ENCODE measurements at regions not wholly inside any gene's neighbourhood (a gene's known extent, or its start where the extent isn't known, plus 50 kb on each side); places are given as distances from the start of the nearest gene placed in this dataset.
"Not testable (repeated sequence)": the region's sequence is repeated elsewhere in the genome, so short reads cannot be mapped to it uniquely, and the experiment has no call there.

GRCh38 chr3:177804646-177805045 is 607.4 kb upstream of the TBL1XR1 start:
- no peak for DNase-seq

- DNase-seq, result no peak
Observed at GRCh38 chr3:177807150-177807875, 610.0 kb upstream of the TBL1XR1 start.

GRCh38 chr3:177808928-177809478 is 611.7 kb upstream of the TBL1XR1 start:
- not testable (repeated sequence) for DNase-seq

DNA sequence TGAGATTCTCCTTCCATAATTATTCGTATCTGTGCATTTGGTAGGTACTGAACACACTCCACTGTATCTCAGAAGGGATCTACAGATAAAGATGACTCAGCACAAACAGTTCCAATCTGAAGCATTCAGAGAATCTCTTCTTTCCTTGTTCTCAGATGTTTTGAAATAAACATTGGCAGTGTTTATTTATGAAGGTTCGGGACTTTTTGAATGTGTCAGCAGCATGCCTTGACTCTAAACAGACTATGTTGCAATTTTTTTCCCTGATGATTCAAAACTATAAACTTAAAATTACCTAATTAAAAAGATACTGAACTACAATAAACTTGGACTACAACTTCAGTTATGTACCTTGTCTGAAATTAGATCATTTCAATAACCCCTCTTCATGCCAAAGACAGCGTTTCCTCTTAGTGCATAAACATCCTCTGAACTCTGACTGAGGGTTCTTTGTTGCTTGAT is 612.9 kb upstream of the TBL1XR1 start:
- DNase-seq, result no peak

DNA sequence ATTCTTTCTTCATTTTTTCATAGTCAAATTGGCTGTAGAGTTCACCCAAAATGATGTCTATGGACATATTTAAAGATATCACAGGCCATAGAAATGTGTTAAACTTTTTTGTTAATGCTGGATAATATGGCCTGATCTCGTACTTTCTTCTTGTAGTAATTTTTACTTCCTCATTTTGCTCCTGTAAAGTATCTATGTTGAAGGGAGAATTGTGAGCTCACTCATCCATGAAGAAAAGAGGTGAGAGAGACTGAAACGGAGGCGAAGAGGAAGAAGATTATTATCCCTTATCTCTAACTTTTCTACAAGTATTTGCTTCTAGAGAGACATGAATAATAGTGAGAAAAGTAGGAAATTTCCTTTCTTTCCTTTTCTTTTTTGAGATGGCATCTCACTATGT is 613.8 kb upstream of the TBL1XR1 start:
- no peak for DNase-seq

- DNase-seq, result no peak
Observed at GRCh38 chr3:177811835-177812234, 614.6 kb upstream of the TBL1XR1 start.

DNA sequence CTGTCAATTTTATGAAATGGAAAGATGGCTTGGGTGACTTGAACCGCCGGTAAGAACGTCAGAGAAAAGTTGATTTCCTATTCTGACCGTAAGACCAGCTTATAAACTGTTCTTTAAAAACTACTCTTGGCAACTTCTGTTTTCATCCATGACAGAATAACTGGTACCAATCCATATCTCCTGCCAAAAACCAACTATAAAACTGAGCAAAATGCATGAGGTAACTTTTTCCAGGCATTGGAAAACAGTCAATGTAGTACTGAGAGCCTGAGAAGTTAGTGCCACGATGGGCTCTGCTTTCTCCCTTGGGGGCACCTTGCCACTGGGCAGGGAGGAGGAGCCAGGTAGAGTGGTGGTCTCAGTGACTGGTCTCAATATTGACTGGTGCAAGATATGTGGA is 615.2 kb upstream of the TBL1XR1 start:
- no peak for DNase-seq

DNA sequence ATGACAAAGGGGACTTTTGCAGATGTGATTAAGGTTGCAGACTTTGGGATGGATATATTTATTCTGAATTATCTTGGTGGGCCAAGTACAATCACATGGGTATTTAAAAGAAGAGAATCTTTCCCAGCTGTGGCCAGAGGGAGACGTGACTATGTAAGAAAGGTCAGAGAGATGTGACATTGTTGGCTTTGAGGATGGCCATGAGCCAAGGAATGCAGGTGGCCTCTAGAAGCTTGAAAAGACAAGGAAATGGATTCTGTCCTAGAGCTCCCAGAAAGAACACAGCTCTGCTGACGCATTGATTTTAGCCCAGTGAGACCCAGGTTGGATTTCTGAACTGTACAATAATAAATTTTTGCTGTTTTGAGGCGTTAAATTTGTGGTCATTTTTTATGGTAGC is 616.0 kb upstream of the TBL1XR1 start:
- DNase-seq, result no peak

GRCh38 chr3:177816667-177817208 is 619.5 kb upstream of the TBL1XR1 start:
- no peak for DNase-seq

DNA sequence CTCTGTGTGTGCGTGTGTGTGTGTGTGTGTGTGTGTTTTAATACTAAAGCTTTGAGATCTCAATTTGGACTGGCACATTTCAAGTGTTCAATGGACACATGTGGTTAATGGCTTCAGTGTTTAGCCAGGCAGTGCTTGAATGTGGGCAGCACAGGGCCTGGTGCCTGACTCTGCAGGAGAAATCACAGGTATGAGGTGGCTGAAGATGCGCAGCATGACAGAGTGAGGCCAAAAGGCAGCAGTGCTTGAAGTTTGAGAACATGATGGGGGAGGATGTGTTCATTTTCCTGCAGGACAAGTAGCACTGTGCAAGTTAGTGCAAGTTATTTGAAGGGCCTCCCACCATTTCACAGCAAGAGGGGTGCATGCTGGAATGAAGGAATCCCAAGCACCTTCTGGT is 620.5 kb upstream of the TBL1XR1 start:
- no peak for DNase-seq

GRCh38 chr3:177818712-177819240 is 621.5 kb upstream of the TBL1XR1 start:
- no peak for DNase-seq

DNA sequence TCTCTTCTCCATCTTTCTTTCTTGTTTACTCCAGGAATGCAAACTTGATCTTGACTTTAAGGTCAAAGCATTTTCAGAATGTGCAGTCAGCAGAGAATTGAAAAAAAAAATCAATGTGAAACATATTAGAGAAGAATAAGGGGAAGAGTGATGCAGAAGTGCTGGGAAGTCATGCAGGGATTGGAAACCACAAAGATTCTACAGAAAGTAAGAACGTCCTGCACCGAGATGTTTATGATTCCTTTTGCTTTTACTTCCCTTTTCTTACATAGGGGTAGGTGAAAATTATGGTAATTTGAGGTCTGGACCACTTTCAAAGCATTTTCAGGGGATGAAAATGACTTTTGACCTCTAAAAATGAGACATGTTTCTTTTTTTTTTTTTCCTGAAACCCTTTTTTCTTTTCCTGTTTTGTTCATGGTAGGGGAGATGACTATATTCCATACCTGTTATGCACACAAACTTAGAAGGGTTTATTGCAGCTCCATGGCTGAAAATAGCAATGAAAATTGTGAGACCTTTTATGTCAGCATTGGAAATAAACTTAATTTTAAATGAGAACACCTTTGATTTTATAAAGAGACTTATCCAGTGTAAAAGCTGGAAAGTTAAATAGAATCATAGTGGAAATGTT is 623.5 kb upstream of the TBL1XR1 start:
- no peak for DNase-seq

DNA sequence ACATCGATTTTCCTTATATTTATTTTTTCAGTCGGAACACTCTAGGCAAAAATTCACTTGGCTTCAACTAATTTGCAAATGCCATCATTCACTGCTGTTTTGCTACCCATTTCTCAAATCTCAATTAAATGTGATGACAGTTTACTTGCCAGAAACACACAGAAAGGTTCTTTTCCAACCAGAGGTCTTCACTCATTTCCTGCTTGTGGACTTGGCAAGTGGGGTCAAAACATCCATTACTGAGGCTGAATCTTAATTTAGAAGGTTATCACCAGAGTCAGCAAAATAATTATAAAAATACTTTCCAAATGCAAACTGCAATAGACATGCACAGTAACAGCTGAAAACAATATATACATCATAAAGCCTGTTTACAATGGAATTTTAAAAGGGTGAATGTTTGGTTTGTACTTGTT is 625.4 kb upstream of the TBL1XR1 start:
- DNase-seq, result no peak

- no peak for DNase-seq
Observed at GRCh38 chr3:177823701-177824189, 626.5 kb upstream of the TBL1XR1 start.

GRCh38 chr3:177824190-177824786 is 627.0 kb upstream of the TBL1XR1 start:
- DNase-seq, result no peak

DNA sequence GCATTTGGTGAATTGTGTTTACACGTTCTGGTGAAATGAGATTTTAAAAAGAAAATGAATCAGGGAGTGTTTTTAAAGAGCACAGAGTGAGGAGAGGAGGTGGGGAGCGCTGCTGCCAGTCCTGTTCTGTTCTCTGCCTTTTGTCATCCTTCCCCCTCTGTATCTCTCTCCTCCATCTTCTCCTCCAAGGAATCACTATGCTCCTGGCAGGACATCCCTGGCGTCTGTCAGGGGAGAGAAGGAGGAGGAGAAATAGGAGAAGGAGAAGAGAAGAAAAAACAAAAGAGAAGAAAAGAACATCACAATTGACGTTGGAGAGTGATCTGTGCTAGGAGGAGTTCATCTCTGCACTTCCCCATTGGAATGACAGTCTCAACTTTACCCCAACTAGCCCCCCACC is 627.6 kb upstream of the TBL1XR1 start:
- DNase-seq, result no peak

GRCh38 chr3:177826253-177826652 is 629.0 kb upstream of the TBL1XR1 start:
- DNase-seq, result no peak

DNA sequence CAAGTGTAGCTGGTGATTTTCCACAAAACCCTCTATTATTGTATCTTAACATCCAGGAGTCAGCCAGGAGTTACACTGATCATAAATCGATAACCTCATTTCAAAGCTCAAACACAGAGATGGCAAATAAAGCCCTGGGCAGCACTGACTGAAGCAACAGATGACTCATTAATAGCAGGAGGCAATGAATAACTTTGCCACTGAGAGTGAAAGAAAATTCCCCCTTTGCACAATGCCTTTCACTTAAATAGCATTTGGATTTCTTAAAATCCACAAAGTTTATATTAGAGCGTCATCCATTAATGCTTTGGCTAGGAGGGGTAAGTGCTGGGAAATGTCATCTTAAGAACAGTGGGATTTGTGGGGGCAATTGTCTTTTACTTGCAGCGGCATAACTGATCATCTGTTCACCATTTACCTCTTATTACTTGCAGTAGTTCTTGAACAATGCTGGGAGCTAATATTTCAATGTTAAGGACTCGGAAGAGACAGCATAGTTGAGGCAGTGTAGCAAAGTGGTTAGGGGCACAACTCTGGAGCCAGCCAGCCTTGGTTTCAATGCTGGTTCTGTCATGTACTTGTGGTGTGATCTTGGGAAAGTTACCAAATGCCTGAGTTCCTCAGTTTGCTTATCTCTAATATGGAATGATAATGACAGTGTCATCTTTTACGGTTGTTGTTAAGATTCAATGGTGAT is 630.4 kb upstream of the TBL1XR1 start:
- no peak for DNase-seq

- no peak for DNase-seq
Observed at GRCh38 chr3:177828208-177828565, 630.9 kb upstream of the TBL1XR1 start.

- no peak for DNase-seq
Observed at GRCh38 chr3:177830411-177830849, 633.1 kb upstream of the TBL1XR1 start.

DNA sequence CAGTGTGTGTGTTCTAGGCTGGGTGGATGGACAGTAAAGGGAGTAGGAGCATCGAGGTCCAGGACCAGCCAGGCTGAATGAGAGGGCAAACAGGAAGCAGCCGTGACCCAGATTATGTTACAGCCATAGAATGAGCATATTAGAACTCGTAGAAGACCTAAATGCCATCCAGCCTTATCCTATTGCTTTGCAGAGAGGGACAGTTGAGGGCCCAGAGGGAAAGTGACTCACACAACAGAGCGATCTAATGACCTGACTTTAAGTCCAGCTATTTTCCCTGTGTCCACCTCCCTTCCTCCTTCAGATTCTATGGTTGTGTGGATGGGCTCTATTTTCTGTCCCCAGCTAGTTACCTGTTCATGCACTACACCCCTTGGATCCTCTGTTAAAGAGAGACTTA is 634.1 kb upstream of the TBL1XR1 start:
- DNase-seq, result no peak

- DNase-seq, result peak; percentile 53
Observed at GRCh38 chr3:177832880-177833279, 635.6 kb upstream of the TBL1XR1 start.

GRCh38 chr3:177833332-177833731 is 636.0 kb upstream of the TBL1XR1 start:
- peak; percentile 82 for DNase-seq
